ENCODE measurements at regions not wholly inside any gene's neighbourhood (a gene's known extent, or its start where the extent isn't known, plus 50 kb on each side); places are given as distances from the start of the nearest gene placed in this dataset.

DNA sequence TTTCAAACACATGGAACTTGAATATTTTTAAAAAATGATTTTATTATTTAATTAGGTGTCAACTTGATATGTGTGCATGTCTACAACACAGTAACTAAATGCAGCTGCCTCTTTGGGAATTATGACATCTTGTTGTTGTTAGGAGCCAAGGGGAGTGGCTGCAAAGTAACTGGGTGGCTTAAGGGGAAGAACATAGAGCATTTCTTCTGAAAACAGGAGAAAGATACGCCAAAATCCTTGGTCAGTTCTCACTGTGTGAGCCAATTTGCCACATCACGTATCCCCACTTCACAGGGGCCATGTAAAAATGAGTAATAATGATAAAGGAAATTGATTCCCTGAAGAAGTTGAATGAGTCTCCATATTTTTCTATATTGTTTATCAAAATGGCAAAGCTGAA lies 309.8 kb upstream of the COL3A1 start (continued):
- TF ChIP-seq, protein P1, sequence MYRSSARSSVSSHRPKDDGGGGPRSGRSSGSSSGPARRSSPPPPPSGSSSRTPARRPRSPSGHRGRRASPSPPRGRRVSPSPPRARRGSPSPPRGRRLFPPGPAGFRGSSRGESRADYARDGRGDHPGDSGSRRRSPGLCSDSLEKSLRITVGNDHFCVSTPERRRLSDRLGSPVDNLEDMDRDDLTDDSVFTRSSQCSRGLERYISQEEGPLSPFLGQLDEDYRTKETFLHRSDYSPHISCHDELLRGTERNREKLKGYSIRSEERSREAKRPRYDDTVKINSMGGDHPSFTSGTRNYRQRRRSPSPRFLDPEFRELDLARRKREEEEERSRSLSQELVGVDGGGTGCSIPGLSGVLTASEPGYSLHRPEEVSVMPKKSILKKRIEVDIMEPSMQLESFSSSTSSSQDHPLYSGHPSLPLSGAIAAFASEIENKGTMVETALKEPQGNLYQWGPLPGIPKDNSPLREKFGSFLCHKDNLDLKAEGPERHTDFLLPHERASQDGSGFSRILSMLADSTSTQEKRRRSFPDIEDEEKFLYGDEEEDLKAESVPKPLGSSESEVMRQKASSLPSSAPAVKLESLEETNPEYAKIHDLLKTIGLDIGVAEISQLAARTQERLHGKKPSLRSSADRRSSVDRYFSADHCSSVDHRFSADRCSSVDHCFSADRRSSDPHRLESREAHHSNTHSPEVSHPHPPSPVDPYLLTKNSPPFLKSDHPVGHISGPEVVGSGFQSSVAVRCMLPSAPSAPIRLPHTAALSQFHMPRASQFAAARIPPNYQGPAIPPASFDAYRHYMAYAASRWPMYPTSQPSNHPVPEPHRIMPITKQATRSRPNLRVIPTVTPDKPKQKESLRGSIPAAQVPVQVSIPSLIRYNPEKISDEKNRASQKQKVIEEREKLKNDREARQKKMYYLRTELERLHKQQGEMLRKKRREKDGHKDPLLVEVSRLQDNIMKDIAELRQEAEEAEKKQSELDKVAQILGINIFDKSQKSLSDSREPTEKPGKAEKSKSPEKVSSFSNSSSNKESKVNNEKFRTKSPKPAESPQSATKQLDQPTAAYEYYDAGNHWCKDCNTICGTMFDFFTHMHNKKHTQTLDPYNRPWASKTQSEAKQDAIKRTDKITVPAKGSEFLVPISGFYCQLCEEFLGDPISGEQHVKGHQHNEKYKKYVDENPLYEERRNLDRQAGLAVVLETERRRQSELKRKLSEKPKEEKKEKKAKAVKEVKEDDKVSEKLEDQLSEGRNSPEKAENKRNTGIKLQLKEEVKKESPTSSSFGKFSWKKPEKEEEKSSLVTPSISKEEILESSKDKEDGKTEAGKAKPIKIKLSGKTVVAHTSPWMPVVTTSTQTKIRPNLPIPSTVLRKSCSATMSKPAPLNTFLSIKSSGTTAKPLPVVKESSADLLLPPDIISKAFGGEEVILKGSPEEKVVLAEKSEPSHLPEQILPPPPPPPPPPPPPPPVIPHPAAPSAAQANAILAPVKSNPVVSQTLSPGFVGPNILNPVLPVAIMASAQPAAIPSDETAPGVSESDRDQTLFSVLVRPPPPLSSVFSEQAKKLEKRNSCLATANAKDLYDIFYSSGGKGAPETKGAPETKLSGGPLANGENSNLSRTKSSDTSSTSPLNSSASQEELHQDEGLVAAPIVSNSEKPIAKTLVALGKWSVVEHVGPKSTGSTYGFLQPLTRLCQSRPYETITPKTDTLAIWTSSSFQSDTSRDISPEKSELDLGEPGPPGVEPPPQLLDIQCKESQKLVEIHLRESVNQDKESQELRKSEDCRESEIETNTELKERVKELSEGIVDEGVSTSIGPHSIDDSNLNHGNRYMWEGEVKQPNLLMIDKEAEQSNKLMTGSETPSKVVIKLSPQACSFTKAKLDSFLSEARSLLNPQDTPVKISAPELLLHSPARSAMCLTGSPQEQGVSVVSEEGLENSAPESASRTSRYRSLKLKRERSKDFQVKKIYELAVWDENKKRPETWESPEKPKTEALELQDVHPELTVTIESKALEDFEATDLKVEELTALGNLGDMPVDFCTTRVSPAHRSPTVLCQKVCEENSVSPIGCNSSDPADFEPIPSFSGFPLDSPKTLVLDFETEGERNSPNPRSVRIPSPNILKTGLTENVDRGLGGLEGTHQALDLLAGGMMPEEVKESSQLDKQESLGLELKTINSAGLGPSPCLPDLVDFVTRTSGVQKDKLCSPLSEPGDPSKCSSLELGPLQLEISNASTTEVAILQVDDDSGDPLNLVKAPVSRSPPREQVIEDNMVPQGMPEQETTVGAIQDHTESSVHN (CRISPR knock-in tag; IDR thresholded peaks at IDR 0.05): no peak
- no peak for TF ChIP-seq ZNF788 (CRISPR knock-in tag; IDR thresholded peaks at IDR 0.05; ENCODE audit: borderline replicate concordance)
- no peak for TF ChIP-seq SOX6 (IDR thresholded peaks at IDR 0.05)
- no peak for TF ChIP-seq SOX6 (CRISPR knock-in tag; IDR thresholded peaks at IDR 0.05)
- TF ChIP-seq TOE1 (CRISPR knock-in tag; IDR thresholded peaks at IDR 0.05): no peak

DNA sequence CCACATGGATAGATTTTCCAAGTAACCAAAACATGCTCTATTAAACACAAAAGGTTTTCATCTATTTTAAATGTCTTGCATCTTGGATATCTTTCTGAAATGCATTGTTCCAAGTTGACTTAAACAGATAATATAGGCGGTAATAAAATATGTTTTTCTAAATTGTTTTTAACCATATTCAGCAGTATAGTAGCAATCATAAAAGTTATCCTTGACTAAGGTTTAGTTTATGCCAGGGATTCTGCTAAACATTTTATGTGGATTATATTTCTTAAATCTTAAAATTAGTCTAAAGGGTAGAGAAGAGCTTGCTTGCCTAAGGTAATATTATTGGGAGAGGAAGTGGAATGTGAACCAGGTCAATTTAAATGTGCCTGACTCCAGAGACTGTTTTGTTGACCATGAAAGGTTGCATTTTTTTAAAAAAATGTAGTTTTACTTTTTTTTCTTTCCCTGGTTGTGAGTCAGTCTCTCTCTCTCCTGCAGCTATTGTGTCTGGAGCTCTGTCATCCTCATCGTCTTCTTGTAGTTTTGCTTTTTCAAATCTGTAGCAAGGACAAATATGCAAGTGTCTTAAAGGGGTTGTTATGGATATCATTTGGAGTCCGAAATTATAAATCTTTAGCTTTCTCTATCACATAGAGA lies 309.1 kb upstream of the COL3A1 start:
- Histone ChIP-seq H3K4me2 (ENCODE audit: low read depth, low read length) (no peak overlapping the region), H4K20me1 (ENCODE audit: insufficient read depth, low read length) (no peaks in the 10 kb centered on the region), H3K27ac (ENCODE audit: extremely low read length, insufficient read depth, low read length) (no peak overlapping the region), H3K9me3 (ENCODE audit: low read length) (no peaks in the 10 kb centered on the region), H3K36me3 (replicated peaks in 1 of 2; ENCODE audit: control insufficient read depth in 1 of 2, insufficient read depth in 2 of 2, low read length in 2 of 2) (no peaks in the 10 kb centered on the region), H3K79me2 (ENCODE audit: insufficient read depth, low read length) (no peaks in the 10 kb centered on the region), H3K4me3 (replicated peaks in 1 of 3; ENCODE audit: insufficient read depth in 1 of 3, low read depth in 2 of 3, low read length in 3 of 3) (no peak overlapping the region), H3K27me3 (ENCODE audit: control insufficient read depth in 1 of 2, insufficient read depth in 2 of 2, low read length in 2 of 2) (no peaks in the 10 kb centered on the region), H3K4me1 (ENCODE audit: insufficient read depth, low read length) (no peaks in the 10 kb centered on the region), H3K9ac (ENCODE audit: insufficient read depth, low read depth, low read length) (no peak overlapping the region), H2AFZ (ENCODE audit: low read length) (no peak overlapping the region)
- POLR2A ChIA-PET: no interaction called here
- CTCF ChIA-PET (ENCODE audit: low intra/inter-chr PET ratio, low total read pairs): no interaction called here
- no TSS peak for BruUV-seq (replicated peaks)
- TF ChIP-seq ZNF670 (CRISPR knock-in tag; IDR thresholded peaks at IDR 0.05; ENCODE audit: borderline replicate concordance): no peak
- TF ChIP-seq TBX2 (CRISPR knock-in tag; IDR thresholded peaks at IDR 0.05; ENCODE audit: borderline replicate concordance): no peak
- no peak for TF ChIP-seq ZEB1 (IDR thresholded peaks at IDR 0.05; ENCODE audit: insufficient replicate concordance, low read depth)
- TF ChIP-seq POGZ (CRISPR knock-in tag; IDR thresholded peaks at IDR 0.05): no peak
- TF ChIP-seq HDAC6 (IDR thresholded peaks at IDR 0.05; ENCODE audit: low read depth, low read length): no peak
- TF ChIP-seq FOXJ3 (CRISPR knock-in tag; IDR thresholded peaks at IDR 0.05; ENCODE audit: borderline replicate concordance): no peak
- in situ Hi-C loops (cut with HindIII; ENCODE audit: extremely low pct_ligation_motif_present, low pct_unique_long_range_greater_than_20kb) (no loop called here), intact Hi-C loops (cut with micrococcal nuclease; ENCODE audit: unreplicated experiment) (no loop called here)
- no peak for ATAC-seq
- under 1% methylated on average over 3 of the region's 3 CpGs for WGBS (ENCODE audit: low lambda C conversion rate)
- no peak for DNase-seq (ENCODE audit: low spot score)
- no peak for FAIRE-seq
